Astrocyte (in vitro differentiated cells and primary cell): ENCODE measurements at regions not wholly inside any gene's neighbourhood (a gene's known extent, or its start where the extent isn't known, plus 50 kb on each side); places are given as distances from the start of the nearest gene placed in this dataset.

Experiments used
- DNase-seq: peaks from one replicate; pipeline ENCODE4 v3.0.0-alpha.2; 2010; ENCODE audit warnings: low read depth
- FAIRE-seq: peaks from 2 replicates; lab custom pipeline; 2011; peaks lifted over from hg19 to GRCh38; lab: Jason Lieb, UNC
- H2AFZ ChIP-seq: 2 replicates; pipeline ENCODE4 v1.6.0; 2012; ENCODE audit warnings: low read depth, low read length, inconsistent platforms
- H3K27ac ChIP-seq: 2 replicates; pipeline ENCODE4 v1.5.1; 2011; ENCODE audit warnings: low read depth, low read length, inconsistent platforms
- H3K27me3 ChIP-seq: 2 replicates; pipeline ENCODE4 v1.6.0; 2011; ENCODE audit warnings: low read length, inconsistent platforms; ENCODE audit not compliant: insufficient read depth
- H3K36me3 ChIP-seq: 2 replicates; pipeline ENCODE4 v1.5.1; 2011; ENCODE audit warnings: low read length, inconsistent platforms; ENCODE audit not compliant: insufficient read depth
- H3K4me1 ChIP-seq: 2 replicates; pipeline ENCODE4 v1.5.1; 2011; ENCODE audit warnings: low read length, inconsistent platforms; ENCODE audit not compliant: insufficient read depth
- H3K4me2 ChIP-seq: 2 replicates; pipeline ENCODE4 v1.6.0; 2012; ENCODE audit warnings: low read length, inconsistent platforms
- H3K4me3 ChIP-seq: 2 replicates; pipeline ENCODE4 v1.5.1; 2011; ENCODE audit warnings: low read depth, mild to moderate bottlenecking, low read length, inconsistent platforms; ENCODE audit not compliant: insufficient read depth
- H3K79me2 ChIP-seq: 2 replicates; pipeline ENCODE4 v1.6.0; 2012; ENCODE audit warnings: mild to moderate bottlenecking, low read length, inconsistent platforms; ENCODE audit not compliant: insufficient read depth
- H3K9ac ChIP-seq: 2 replicates; pipeline ENCODE4 v1.6.0; 2012; ENCODE audit warnings: mild to moderate bottlenecking, low read length, inconsistent platforms
- H3K9me3 ChIP-seq: 2 replicates; pipeline ENCODE4 v1.5.1; 2012; ENCODE audit warnings: low read depth, mild to moderate bottlenecking, low read length, inconsistent platforms; ENCODE audit not compliant: insufficient read depth
- H4K20me1 ChIP-seq: 2 replicates; pipeline ENCODE4 v1.6.0; 2012; ENCODE audit warnings: low read length, inconsistent platforms; ENCODE audit not compliant: insufficient read depth
- H3K27ac Mint-ChIP-seq: one replicate; pipeline ENCODE4 v1.8.0; 2021; ENCODE audit warnings: mild to moderate bottlenecking, mixed read lengths; ENCODE audit not compliant: unreplicated experiment
- H3K27me3 Mint-ChIP-seq: one replicate; pipeline ENCODE4 v1.8.0; 2021; ENCODE audit warnings: low read depth, mixed read lengths; ENCODE audit not compliant: unreplicated experiment
- H3K36me3 Mint-ChIP-seq: one replicate; pipeline ENCODE4 v1.8.0; 2021; ENCODE audit warnings: low read depth, mixed read lengths; ENCODE audit not compliant: unreplicated experiment
- H3K4me1 Mint-ChIP-seq: one replicate; pipeline ENCODE4 v1.8.0; 2021; ENCODE audit warnings: low read depth, mixed read lengths; ENCODE audit not compliant: unreplicated experiment
- H3K4me3 Mint-ChIP-seq: one replicate; pipeline ENCODE4 v1.8.0; 2021; ENCODE audit warnings: mild to moderate bottlenecking, moderate library complexity, mixed read lengths; ENCODE audit not compliant: unreplicated experiment
- H3K9me3 Mint-ChIP-seq: one replicate; pipeline ENCODE4 v1.8.0; 2021; ENCODE audit warnings: mild to moderate bottlenecking, mixed read lengths; ENCODE audit not compliant: unreplicated experiment
- EZH2 ChIP-seq: IDR thresholded peaks from 2 replicates; pipeline ENCODE4 v1.6.1; 2012; ENCODE audit warnings: mild to moderate bottlenecking, low read length, inconsistent platforms; ENCODE audit not compliant: insufficient read depth
- TF ChIP-seq, protein P1 (sequence below): IDR thresholded peaks from 2 replicates; pipeline ENCODE4 v1.5.1; 2011; ENCODE audit warnings: low read depth, mild to moderate bottlenecking, inconsistent platforms, low read length, moderate library complexity; ENCODE audit not compliant: insufficient read depth

DNA sequence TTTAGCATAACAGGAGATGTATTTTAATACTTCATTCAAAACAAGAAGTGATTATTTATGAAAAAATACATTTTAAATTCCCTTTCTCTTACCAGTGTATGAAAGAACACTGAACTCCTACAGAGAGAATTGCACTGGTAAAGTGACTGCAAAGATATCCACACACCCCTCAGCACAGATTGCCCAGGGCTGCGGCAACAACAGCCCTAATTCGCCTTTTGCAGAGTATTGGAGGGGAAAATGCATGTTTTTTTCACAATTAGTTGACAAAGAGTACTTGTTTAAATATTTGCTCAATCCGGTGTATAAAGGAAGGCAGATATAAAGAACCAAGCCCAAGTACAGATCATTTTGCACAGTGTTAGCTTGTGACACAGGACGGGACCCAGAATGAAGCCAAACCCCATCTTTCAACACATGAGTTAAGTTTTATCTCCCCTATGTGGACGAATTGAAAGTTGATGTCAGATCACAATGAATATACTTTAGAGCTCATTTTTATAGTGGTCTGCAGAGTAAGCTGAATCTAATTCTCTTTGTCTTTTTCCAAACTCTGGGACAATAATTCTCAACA lies 551.4 kb upstream of the IGFBP7 start:
- Histone ChIP-seq H3K9ac (no peak overlapping the region), H3K27ac (no peak overlapping the region), H3K79me2 (no peaks in the 10 kb centered on the region), H3K4me1 (no peaks in the 10 kb centered on the region), H2AFZ (no peak overlapping the region), H3K4me2 (no peak overlapping the region), H3K4me3 (no peak overlapping the region), H3K36me3 (no peaks in the 10 kb centered on the region), H3K27me3 (no peaks in the 10 kb centered on the region), H4K20me1 (no peaks in the 10 kb centered on the region), H3K9me3 (peaks cover 3% of the 10 kb centered on the region)
- Mint-ChIP-seq H3K4me3 (no peak overlapping the region), H3K27ac (no peak overlapping the region), H3K9me3 (no peaks in the 10 kb centered on the region), H3K36me3 (no peaks in the 10 kb centered on the region), H3K27me3 (peaks cover 3% of the 10 kb centered on the region), H3K4me1 (no peaks in the 10 kb centered on the region)
- DNase-seq: no peak
- FAIRE-seq: no peak
- TF ChIP-seq, protein P1, sequence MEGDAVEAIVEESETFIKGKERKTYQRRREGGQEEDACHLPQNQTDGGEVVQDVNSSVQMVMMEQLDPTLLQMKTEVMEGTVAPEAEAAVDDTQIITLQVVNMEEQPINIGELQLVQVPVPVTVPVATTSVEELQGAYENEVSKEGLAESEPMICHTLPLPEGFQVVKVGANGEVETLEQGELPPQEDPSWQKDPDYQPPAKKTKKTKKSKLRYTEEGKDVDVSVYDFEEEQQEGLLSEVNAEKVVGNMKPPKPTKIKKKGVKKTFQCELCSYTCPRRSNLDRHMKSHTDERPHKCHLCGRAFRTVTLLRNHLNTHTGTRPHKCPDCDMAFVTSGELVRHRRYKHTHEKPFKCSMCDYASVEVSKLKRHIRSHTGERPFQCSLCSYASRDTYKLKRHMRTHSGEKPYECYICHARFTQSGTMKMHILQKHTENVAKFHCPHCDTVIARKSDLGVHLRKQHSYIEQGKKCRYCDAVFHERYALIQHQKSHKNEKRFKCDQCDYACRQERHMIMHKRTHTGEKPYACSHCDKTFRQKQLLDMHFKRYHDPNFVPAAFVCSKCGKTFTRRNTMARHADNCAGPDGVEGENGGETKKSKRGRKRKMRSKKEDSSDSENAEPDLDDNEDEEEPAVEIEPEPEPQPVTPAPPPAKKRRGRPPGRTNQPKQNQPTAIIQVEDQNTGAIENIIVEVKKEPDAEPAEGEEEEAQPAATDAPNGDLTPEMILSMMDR: no peak
- no peak for TF ChIP-seq EZH2

- Histone ChIP-seq H3K27me3 (no peaks in the 10 kb centered on the region), H4K20me1 (no peaks in the 10 kb centered on the region), H3K27ac (no peak overlapping the region), H3K4me2 (no peak overlapping the region), H2AFZ (no peak overlapping the region), H3K79me2 (no peaks in the 10 kb centered on the region), H3K9me3 (peaks cover 3% of the 10 kb centered on the region), H3K36me3 (no peaks in the 10 kb centered on the region), H3K4me3 (no peak overlapping the region), H3K4me1 (no peaks in the 10 kb centered on the region), H3K9ac (no peak overlapping the region)
- DNase-seq (no peak), FAIRE-seq (no peak)
- Mint-ChIP-seq H3K9me3 (no peaks in the 10 kb centered on the region), H3K4me3 (no peak overlapping the region), H3K36me3 (no peaks in the 10 kb centered on the region), H3K27ac (no peak overlapping the region), H3K4me1 (no peaks in the 10 kb centered on the region), H3K27me3 (peaks cover 3% of the 10 kb centered on the region)
- TF ChIP-seq EZH2: no peak
- TF ChIP-seq, protein P1: no peak
Measured at GRCh38 chr4:57658673-57659072, 548.5 kb upstream of the IGFBP7 start.

DNA sequence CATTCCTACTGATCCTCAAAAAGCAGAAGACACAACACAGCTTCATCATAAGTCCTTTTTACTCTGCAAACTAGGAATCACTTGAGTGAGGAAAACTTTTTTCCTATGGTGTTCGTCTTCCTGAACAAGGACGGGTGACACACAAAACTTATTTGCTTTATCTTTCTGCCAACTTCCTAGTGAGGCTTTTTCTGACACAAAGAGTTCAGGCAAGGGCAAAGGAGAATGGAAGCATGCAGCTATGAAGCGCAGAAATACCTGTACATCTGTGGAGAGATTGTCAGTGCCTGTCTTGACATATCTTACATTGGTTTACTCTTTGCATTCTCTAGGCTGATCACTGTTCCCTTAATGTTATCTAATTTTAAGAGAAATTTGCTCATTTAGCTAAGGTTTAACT lies 548.0 kb upstream of the IGFBP7 start:
- Histone ChIP-seq H3K27ac (no peak overlapping the region), H3K79me2 (no peaks in the 10 kb centered on the region), H4K20me1 (no peaks in the 10 kb centered on the region), H3K4me1 (no peaks in the 10 kb centered on the region), H3K4me3 (no peak overlapping the region), H3K9ac (no peak overlapping the region), H3K4me2 (no peak overlapping the region), H3K27me3 (no peaks in the 10 kb centered on the region), H3K36me3 (no peaks in the 10 kb centered on the region), H2AFZ (no peak overlapping the region), H3K9me3 (peaks cover 3% of the 10 kb centered on the region)
- Mint-ChIP-seq H3K4me1 (no peaks in the 10 kb centered on the region), H3K36me3 (no peaks in the 10 kb centered on the region), H3K27ac (no peak overlapping the region), H3K9me3 (no peaks in the 10 kb centered on the region), H3K27me3 (peaks cover 3% of the 10 kb centered on the region), H3K4me3 (no peak overlapping the region)
- TF ChIP-seq, protein P1: no peak
- no peak for TF ChIP-seq EZH2
- DNase-seq (no peak), FAIRE-seq (no peak)
